ENCODE measurements at regions not wholly inside any gene's neighbourhood (a gene's known extent, or its start where the extent isn't known, plus 50 kb on each side); places are given as distances from the start of the nearest gene placed in this dataset.

GRCh38 chr5:35516271-35516670 is 101.4 kb upstream of the SPEF2 start:
- TF ChIP-seq CTCF (IDR thresholded peaks at IDR 0.05): no peak
- TF ChIP-seq POLR2A (IDR thresholded peaks at IDR 0.05): no peak

Measured in breast epithelium (tissue), 3 donors.